GM06990 (cell line): ENCODE measurements at regions not wholly inside any gene's neighbourhood (a gene's known extent, or its start where the extent isn't known, plus 50 kb on each side); places are given as distances from the start of the nearest gene placed in this dataset.

ENCODE experiments used
- DNase-seq: peaks from one replicate; pipeline ENCODE4 v3.0.0-alpha.2; 2011; ENCODE audit not compliant: insufficient read length; ENCODE audit errors: extremely low read depth
- H3K27me3 ChIP-seq: replicated peaks from 2 replicates; pipeline ENCODE4 v1.6.0; 2011; ENCODE audit warnings: low read length; ENCODE audit not compliant: control insufficient read depth, insufficient read depth
- H3K36me3 ChIP-seq: 2 replicates; pipeline ENCODE4 v1.5.1; 2011; ENCODE audit warnings: low read length; ENCODE audit not compliant: control insufficient read depth, insufficient read depth
- H3K4me3 ChIP-seq: replicated peaks from 2 replicates; pipeline ENCODE4 v1.5.1; 2011; ENCODE audit warnings: low read depth, mild to moderate bottlenecking, control low read depth, low read length
- TF ChIP-seq, protein P1 (sequence below): IDR thresholded peaks from 2 replicates; pipeline ENCODE4 v1.5.1; 2011; ENCODE audit warnings: low read length, control low read depth, mild to moderate bottlenecking, inconsistent platforms; ENCODE audit not compliant: insufficient read depth, poor library complexity, severe bottlenecking

GRCh38 chr2:2861666-2862240, 515.9 kb downstream of the EIPR1 start:
- no peak for DNase-seq

DNA sequence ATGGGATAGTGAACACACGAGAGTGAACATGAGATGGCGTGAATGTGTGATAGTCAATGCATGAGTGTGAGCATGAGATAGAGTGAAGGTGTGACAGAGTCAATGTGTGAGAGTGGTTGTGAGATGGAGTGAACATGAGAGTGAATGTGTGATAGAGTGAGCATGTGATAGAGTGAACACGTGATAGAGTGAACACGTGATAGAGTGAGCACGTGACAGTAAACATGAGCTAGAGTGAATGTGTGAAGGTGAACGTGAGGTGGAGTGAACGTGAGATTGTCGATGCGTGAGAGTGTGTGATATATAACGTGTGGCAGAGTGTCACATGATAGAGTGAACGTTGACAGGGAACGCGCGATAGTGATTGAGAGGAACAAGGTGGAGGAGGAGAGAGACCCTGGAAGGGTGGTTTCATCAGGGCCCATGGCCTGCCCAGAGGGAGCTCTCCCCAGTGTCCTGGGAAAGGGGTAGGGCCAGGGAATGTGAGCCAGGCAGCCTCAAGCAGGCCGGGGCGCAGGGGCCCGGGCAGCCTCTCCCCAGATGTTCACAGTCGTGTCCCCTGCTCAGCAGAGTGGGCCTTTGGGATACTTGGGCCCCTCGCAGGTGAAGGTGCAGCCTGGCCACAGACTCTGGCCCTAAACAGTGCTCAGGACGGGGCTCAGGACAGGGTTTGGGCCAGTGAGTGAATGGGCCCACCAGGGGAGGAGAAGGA, 516.9 kb downstream of the EIPR1 start:
- DNase-seq: no peak
- TF ChIP-seq, protein P1, sequence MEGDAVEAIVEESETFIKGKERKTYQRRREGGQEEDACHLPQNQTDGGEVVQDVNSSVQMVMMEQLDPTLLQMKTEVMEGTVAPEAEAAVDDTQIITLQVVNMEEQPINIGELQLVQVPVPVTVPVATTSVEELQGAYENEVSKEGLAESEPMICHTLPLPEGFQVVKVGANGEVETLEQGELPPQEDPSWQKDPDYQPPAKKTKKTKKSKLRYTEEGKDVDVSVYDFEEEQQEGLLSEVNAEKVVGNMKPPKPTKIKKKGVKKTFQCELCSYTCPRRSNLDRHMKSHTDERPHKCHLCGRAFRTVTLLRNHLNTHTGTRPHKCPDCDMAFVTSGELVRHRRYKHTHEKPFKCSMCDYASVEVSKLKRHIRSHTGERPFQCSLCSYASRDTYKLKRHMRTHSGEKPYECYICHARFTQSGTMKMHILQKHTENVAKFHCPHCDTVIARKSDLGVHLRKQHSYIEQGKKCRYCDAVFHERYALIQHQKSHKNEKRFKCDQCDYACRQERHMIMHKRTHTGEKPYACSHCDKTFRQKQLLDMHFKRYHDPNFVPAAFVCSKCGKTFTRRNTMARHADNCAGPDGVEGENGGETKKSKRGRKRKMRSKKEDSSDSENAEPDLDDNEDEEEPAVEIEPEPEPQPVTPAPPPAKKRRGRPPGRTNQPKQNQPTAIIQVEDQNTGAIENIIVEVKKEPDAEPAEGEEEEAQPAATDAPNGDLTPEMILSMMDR: no peak
- Histone ChIP-seq H3K27me3 (no peaks in the 10 kb centered on the region; the same call in 1 of the 2 replicates), H3K36me3 (no peaks in the 10 kb centered on the region), H3K4me3 (no peak overlapping the region)

More at GRCh38 chr2:2861666-2862240, 515.9 kb downstream of the EIPR1 start:
- no peaks in the 10 kb centered on the region; the same call in 1 of the 2 replicates for H3K27me3 ChIP-seq
- no peak overlapping the region for H3K4me3 ChIP-seq
- no peaks in the 10 kb centered on the region for H3K36me3 ChIP-seq
- TF ChIP-seq, protein P1: no peak

GRCh38 chr2:2859732-2860131, 517.9 kb downstream of the EIPR1 start:
- TF ChIP-seq, protein P1: no peak
- H3K27me3 ChIP-seq: no peaks in the 10 kb centered on the region; the same call in 1 of the 2 replicates
- H3K4me3 ChIP-seq: no peak overlapping the region
- H3K36me3 ChIP-seq: no peaks in the 10 kb centered on the region
- DNase-seq: no peak

DNA sequence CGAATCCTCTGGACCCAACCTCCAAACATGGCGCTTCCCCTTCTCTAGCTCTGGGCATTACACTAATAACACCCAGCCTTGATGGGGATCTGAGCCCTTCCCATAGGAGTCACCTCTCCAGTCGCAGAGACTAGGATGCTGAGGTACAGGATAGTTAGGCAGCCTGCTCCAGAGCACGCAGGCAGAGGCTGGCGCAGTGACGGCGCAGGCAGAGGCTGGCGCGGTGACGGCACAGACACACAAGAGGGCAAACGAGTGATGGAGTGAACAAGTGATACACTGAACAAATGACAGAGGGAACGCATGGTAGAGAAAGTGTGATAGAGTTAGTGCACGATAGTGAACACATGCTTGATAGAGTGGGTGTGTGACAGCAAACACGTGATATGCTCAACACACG, 518.5 kb downstream of the EIPR1 start:
- Histone ChIP-seq H3K36me3 (no peaks in the 10 kb centered on the region), H3K27me3 (no peaks in the 10 kb centered on the region; the same call in 1 of the 2 replicates), H3K4me3 (no peak overlapping the region)
- TF ChIP-seq, protein P1: no peak
- no peak for DNase-seq

- H3K36me3 ChIP-seq: no peaks in the 10 kb centered on the region
- no peaks in the 10 kb centered on the region for H3K27me3 ChIP-seq
- no peak for DNase-seq
- H3K4me3 ChIP-seq: no peak overlapping the region
- TF ChIP-seq, protein P1: no peak
Measured at GRCh38 chr2:2856723-2857415, 520.7 kb downstream of the EIPR1 start.
